Left kidney (tissue), 1 donor: ENCODE measurements at regions not wholly inside any gene's neighbourhood (a gene's known extent, or its start where the extent isn't known, plus 50 kb on each side); places are given as distances from the start of the nearest gene placed in this dataset.

Source experiments
- DNase-seq: peaks from one replicate; pipeline ENCODE4 v3.0.0-alpha.2; 2013

DNA sequence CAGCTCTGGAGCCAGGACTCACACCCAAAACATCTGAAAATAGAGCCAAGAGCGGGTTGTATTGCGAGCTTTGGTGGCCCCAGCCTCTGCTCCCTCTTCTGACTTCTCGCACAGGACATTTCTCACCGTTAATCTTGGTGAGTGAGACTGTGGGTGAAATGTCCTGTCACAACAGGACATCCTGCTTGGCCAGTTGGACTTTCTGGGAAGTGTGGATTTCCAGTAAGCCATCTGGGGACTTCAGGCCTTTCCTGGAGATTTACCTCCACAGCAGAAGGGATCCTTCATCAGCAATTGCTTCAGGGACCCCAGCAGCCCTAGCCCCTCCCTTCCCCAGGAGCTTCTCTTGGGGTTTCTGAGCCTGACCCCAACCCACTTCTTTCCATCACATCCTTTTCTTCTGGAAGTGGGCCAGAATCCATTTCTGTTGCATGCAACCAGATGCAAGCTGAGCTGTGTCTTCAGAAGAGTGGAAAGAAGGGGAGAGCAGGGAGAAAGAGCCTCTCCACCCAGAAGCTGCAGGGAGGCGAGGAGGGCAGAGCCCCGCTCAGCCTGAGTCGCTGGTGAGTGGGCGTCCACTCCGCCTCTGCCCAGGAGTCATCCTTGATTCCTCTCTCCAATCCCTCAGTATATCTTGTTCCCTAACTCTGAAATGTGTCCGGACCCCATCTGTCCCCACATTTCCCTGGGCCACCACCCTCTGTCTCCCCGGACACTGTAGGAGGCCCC, 50.3 kb upstream of the GADD45G start:
- no peak for DNase-seq

GRCh38 chr9:89553451-89554010, 51.3 kb upstream of the GADD45G start:
- DNase-seq: no peak

- DNase-seq: peak; percentile 28
Measured at GRCh38 chr9:89550346-89550927, 52.5 kb upstream of the SEMA4D start.

DNA sequence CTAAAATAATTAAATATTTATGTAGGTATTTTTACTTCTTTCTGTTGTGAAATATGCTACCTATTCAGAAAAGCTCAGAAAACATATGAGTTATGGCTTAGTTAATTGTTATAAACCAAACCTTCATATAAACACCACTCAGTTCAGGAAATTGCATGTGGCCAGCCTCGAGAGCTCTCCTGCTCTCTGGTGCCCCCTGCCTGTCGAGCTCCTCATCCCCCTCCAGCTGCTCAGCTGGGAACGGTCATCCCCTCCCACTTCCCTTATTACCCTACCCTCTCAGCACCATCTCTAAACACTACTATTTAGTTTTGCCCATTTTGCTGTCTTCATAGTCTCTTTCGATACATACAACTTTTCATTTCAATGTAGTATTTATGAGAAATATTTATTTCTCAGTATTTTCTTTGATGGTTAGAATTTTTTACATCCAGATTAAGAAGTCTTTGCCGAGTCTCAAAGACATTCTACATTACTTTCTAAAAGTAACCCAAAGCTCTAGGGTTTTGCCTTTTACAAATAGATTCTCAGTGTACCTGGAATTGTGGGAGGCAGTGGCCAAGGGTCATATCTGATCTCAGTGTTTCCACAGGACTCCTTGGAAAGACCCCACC, 51.2 kb upstream of the SEMA4D start:
- DNase-seq: peak; percentile 69

DNA sequence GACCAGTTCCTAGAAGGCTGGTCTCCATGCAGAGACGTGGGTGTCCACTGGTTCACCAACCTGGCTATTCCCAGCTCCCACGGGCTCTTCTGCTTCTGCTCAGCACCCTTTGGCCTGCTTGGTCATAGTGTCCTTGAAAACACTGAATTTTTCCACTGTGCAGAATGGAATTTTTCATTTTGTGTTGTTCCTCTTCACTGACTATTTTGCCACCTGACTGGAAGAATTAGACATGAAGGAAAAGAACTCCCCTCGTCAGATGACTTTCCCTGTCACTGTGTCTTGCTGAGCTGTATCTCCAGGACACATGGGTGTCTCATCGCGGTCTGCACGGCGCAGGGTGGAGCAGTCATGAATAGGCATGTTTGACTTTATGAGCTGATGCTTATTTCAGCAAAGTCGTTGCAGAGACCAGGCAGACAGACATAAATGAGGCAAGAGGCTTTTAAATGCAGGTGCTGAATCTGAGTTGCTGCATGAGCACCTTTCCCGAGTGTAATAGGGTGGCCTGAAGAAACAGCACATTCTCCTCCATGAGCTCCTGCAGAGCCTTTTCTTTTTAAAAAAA, 50.2 kb upstream of the SEMA4D start:
- no peak for DNase-seq
